ENCODE measurements at regions not wholly inside any gene's neighbourhood (a gene's known extent, or its start where the extent isn't known, plus 50 kb on each side); places are given as distances from the start of the nearest gene placed in this dataset.
"Not testable (repeated sequence)": the region's sequence is repeated elsewhere in the genome, so short reads cannot be mapped to it uniquely, and the experiment has no call there.

GRCh38 chrX:144722307-144722706 lies 525.0 kb upstream of the SPANXN1 start:
- no peaks in the 10 kb centered on the region for H3K9me3 ChIP-seq
- no peaks in the 10 kb centered on the region for H3K36me3 ChIP-seq
- no peak overlapping the region for H3K4me3 ChIP-seq
- no peak for TF ChIP-seq CTCF (IDR thresholded peaks at IDR 0.05)
- H3K4me1 ChIP-seq, result no peaks in the 10 kb centered on the region
- H3K27me3 ChIP-seq, result no peaks in the 10 kb centered on the region
- DNase-seq (ENCODE audit: low spot score), result no peak
- H3K27ac ChIP-seq, result no peak overlapping the region

GRCh38 chrX:144730471-144730870 lies 516.8 kb upstream of the SPANXN1 start:
- Histone ChIP-seq H3K4me3 (no peak overlapping the region), H3K27ac (no peak overlapping the region), H3K9me3 (no peaks in the 10 kb centered on the region), H3K27me3 (no peaks in the 10 kb centered on the region), H3K36me3 (no peaks in the 10 kb centered on the region), H3K4me1 (no peaks in the 10 kb centered on the region)
- no peak for DNase-seq (ENCODE audit: low spot score)
- TF ChIP-seq CTCF (IDR thresholded peaks at IDR 0.05), result no peak

GRCh38 chrX:144732588-144732987 lies 514.7 kb upstream of the SPANXN1 start:
- no peaks in the 10 kb centered on the region for H3K9me3 ChIP-seq
- H3K27me3 ChIP-seq, result no peaks in the 10 kb centered on the region
- H3K36me3 ChIP-seq, result no peaks in the 10 kb centered on the region
- H3K4me3 ChIP-seq, result no peak overlapping the region
- no peak for TF ChIP-seq CTCF (IDR thresholded peaks at IDR 0.05)
- no peaks in the 10 kb centered on the region for H3K4me1 ChIP-seq
- no peak overlapping the region for H3K27ac ChIP-seq
- DNase-seq (ENCODE audit: low spot score), result no peak

GRCh38 chrX:144738246-144738645 lies 509.1 kb upstream of the SPANXN1 start:
- no peak for TF ChIP-seq CTCF (IDR thresholded peaks at IDR 0.05)
- Histone ChIP-seq H3K27me3 (no peaks in the 10 kb centered on the region), H3K9me3 (no peaks in the 10 kb centered on the region), H3K4me1 (no peaks in the 10 kb centered on the region), H3K27ac (no peak overlapping the region), H3K36me3 (no peaks in the 10 kb centered on the region), H3K4me3 (no peak overlapping the region)
- no peak for DNase-seq (ENCODE audit: low spot score)

GRCh38 chrX:144768540-144768939 lies 478.8 kb upstream of the SPANXN1 start:
- Histone ChIP-seq H3K4me1 (no peaks in the 10 kb centered on the region), H3K9me3 (no peaks in the 10 kb centered on the region), H3K27ac (no peak overlapping the region)

GRCh38 chrX:144783528-144783927 lies 463.8 kb upstream of the SPANXN1 start:
- H3K9me3 ChIP-seq; H3K4me1 ChIP-seq; H3K4me3 ChIP-seq; H3K36me3 ChIP-seq; DNase-seq (ENCODE audit: low spot score); H3K27me3 ChIP-seq; H3K27ac ChIP-seq: not testable (repeated sequence)

More at GRCh38 chrX:144768540-144768939, 478.8 kb upstream of the SPANXN1 start:
- no peak for TF ChIP-seq CTCF (IDR thresholded peaks at IDR 0.05)
- H3K27me3 ChIP-seq, result no peaks in the 10 kb centered on the region
- H3K36me3 ChIP-seq, result no peaks in the 10 kb centered on the region
- no peak overlapping the region for H3K4me3 ChIP-seq
- DNase-seq (ENCODE audit: low spot score), result no peak
